ENCODE measurements at regions not wholly inside any gene's neighbourhood (a gene's known extent, or its start where the extent isn't known, plus 50 kb on each side); places are given as distances from the start of the nearest gene placed in this dataset.
A peak's percentile ranks its signal among the peaks of the same experiment; 100 is the strongest.

GRCh38 chr2:39492716-39493115 lies 55.6 kb upstream of the MAP4K3 start:
- H2AFZ ChIP-seq (ENCODE audit: low read length): peak overlapping the region; percentile 68; the same call in 1 of the 2 replicates
- H3K79me2 ChIP-seq (ENCODE audit: insufficient read depth, low read depth, low read length): no peaks in the 10 kb centered on the region
- DNase-seq (ENCODE audit: low spot score): no peak
- BruUV-seq (replicated peaks): TSS peak; percentile 50
- TF ChIP-seq, protein P1, sequence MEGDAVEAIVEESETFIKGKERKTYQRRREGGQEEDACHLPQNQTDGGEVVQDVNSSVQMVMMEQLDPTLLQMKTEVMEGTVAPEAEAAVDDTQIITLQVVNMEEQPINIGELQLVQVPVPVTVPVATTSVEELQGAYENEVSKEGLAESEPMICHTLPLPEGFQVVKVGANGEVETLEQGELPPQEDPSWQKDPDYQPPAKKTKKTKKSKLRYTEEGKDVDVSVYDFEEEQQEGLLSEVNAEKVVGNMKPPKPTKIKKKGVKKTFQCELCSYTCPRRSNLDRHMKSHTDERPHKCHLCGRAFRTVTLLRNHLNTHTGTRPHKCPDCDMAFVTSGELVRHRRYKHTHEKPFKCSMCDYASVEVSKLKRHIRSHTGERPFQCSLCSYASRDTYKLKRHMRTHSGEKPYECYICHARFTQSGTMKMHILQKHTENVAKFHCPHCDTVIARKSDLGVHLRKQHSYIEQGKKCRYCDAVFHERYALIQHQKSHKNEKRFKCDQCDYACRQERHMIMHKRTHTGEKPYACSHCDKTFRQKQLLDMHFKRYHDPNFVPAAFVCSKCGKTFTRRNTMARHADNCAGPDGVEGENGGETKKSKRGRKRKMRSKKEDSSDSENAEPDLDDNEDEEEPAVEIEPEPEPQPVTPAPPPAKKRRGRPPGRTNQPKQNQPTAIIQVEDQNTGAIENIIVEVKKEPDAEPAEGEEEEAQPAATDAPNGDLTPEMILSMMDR (conservative IDR thresholded peaks at IDR 0.05; ENCODE audit: low read length): no peak
- no peak for TF ChIP-seq EZH2phosphoT487 (IDR thresholded peaks at IDR 0.05; ENCODE audit: borderline replicate concordance, low read depth, low read length)
- peak overlapping the region; percentile 54 for H3K4me3 ChIP-seq (ENCODE audit: low read depth, low read length, poor library complexity, severe bottlenecking)
- no peaks in the 10 kb centered on the region for H3K9me2 ChIP-seq (ENCODE audit: insufficient read depth, low read length)
- CTCF ChIA-PET (ENCODE audit: unreplicated experiment): no interaction called here
- H3K4me1 ChIP-seq (ENCODE audit: insufficient read depth, low read length, poor library complexity, severe bottlenecking): peaks cover 68% of the 10 kb centered on the region
- H3K9me3 ChIP-seq (ENCODE audit: low read length): peaks cover 10% of the 10 kb centered on the region; the same call in 1 of the 2 replicates
- POLR2A ChIA-PET: interaction anchor here (0.5 to 1.8 kb wide), 6 partner anchors 9 to 54 kb away, joined by 3 to 8 read pairs (median 4); no protein-coding TSS in a partner anchor
- intact Hi-C loops (cut with micrococcal nuclease; ENCODE audit: unreplicated experiment): loop anchor here (1.0 to 5.0 kb wide), 4 partner anchors 22 to 370 kb away; partner anchors contain the start of genes MAP4K3 and SOS1
- H3K27ac ChIP-seq (ENCODE audit: low read depth, low read length, poor library complexity, severe bottlenecking): peak overlapping the region; percentile 92
- no peaks in the 10 kb centered on the region for H3K36me3 ChIP-seq (ENCODE audit: insufficient read depth, low read length)
- peak overlapping the region; percentile 71 for H3K4me2 ChIP-seq (ENCODE audit: low read length)
- no peaks in the 10 kb centered on the region for H4K20me1 ChIP-seq (ENCODE audit: insufficient read depth, low read length)

GRCh38 chr2:39494784-39495251 lies 57.7 kb upstream of the MAP4K3 start:
- H3K4me3 ChIP-seq (ENCODE audit: low read depth, low read length, poor library complexity, severe bottlenecking): no peak overlapping the region
- DNase-seq (ENCODE audit: low spot score): no peak
- intact Hi-C loops (cut with micrococcal nuclease; ENCODE audit: unreplicated experiment): loop anchor here (5.0 kb wide), 2 partner anchors 118 to 373 kb away; partner anchors contain the start of gene SOS1
- TF ChIP-seq, protein P1 (conservative IDR thresholded peaks at IDR 0.05; ENCODE audit: low read length): no peak
- TF ChIP-seq EZH2phosphoT487 (IDR thresholded peaks at IDR 0.05; ENCODE audit: borderline replicate concordance, low read depth, low read length): no peak
- H3K4me1 ChIP-seq (ENCODE audit: insufficient read depth, low read length, poor library complexity, severe bottlenecking): peaks cover 77% of the 10 kb centered on the region
- H3K4me2 ChIP-seq (ENCODE audit: low read length): peak overlapping the region; percentile 38
- H3K36me3 ChIP-seq (ENCODE audit: insufficient read depth, low read length): no peaks in the 10 kb centered on the region
- peak overlapping the region; percentile 90 for H2AFZ ChIP-seq (ENCODE audit: low read length)
- BruUV-seq (replicated peaks): no TSS peak
- H3K79me2 ChIP-seq (ENCODE audit: insufficient read depth, low read depth, low read length): no peaks in the 10 kb centered on the region
- ChIA-PET CTCF (ENCODE audit: unreplicated experiment) (interaction anchor here (0.9 kb wide), 1 partner anchor 13 kb away, joined by 3 read pairs; no protein-coding TSS in a partner anchor), POLR2A (interaction anchor here (0.7 to 3.4 kb wide), 6 partner anchors 14 to 93 kb away, joined by 3 to 11 read pairs (median 5); no protein-coding TSS in a partner anchor)
- peaks cover 10% of the 10 kb centered on the region; the same call in 1 of the 2 replicates for H3K9me3 ChIP-seq (ENCODE audit: low read length)
- no peaks in the 10 kb centered on the region for H4K20me1 ChIP-seq (ENCODE audit: insufficient read depth, low read length)
- H3K9me2 ChIP-seq (ENCODE audit: insufficient read depth, low read length): no peaks in the 10 kb centered on the region
- H3K27ac ChIP-seq (ENCODE audit: low read depth, low read length, poor library complexity, severe bottlenecking): peak overlapping the region; percentile 2
